Calu3 (cell line): ENCODE measurements at regions not wholly inside any gene's neighbourhood (a gene's known extent, or its start where the extent isn't known, plus 50 kb on each side); places are given as distances from the start of the nearest gene placed in this dataset.

ENCODE experiments used
- BruUV-seq: library from RNA; stranded (reverse); fragments of 400-500 nt; replicated peaks from 2 replicates; lab custom pipeline; 2021; lab: Mats Ljungman, UMichigan
- CTCF ChIA-PET: fragments of 300-600 bp; sonication (Branson Sonifier 250); formaldehyde crosslinking; loops from one replicate; lab custom pipeline; 2022; ENCODE audit warnings: antibody characterized with exemption; lab: Charles Lee
- DNase-seq: peaks from one replicate; pipeline ENCODE4 v3.0.0; 2022
- H3K27ac Mint-ChIP-seq: one replicate; pipeline ENCODE4 v1.8.0; 2022; ENCODE audit warnings: mixed read lengths; ENCODE audit not compliant: unreplicated experiment
- H3K27me3 Mint-ChIP-seq: one replicate; pipeline ENCODE4 v1.8.0; 2022; ENCODE audit warnings: mixed read lengths; ENCODE audit not compliant: unreplicated experiment
- H3K36me3 Mint-ChIP-seq: one replicate; pipeline ENCODE4 v1.8.0; 2022; ENCODE audit warnings: mild to moderate bottlenecking, moderate library complexity, mixed read lengths; ENCODE audit not compliant: insufficient read depth, unreplicated experiment
- H3K4me1 Mint-ChIP-seq: one replicate; pipeline ENCODE4 v1.8.0; 2022; ENCODE audit warnings: mild to moderate bottlenecking, low read depth, mixed read lengths; ENCODE audit not compliant: unreplicated experiment
- H3K4me3 Mint-ChIP-seq: one replicate; pipeline ENCODE4 v1.8.0; 2022; ENCODE audit warnings: mild to moderate bottlenecking, low read depth, moderate library complexity, mixed read lengths; ENCODE audit not compliant: unreplicated experiment
- H3K9me3 Mint-ChIP-seq: one replicate; pipeline ENCODE4 v1.8.0; 2022; ENCODE audit warnings: low read depth, mixed read lengths; ENCODE audit not compliant: unreplicated experiment
- CTCF ChIP-seq: fragments of 200-600 bp; IDR thresholded peaks from one replicate; pipeline ENCODE4 v1.8.0; 2022; ENCODE audit warnings: antibody characterized with exemption; ENCODE audit not compliant: unreplicated experiment
- intact Hi-C: fragments of 100-400 bp; cut with micrococcal nuclease; formaldehyde crosslinking; loops from one replicate; pipeline ENCODE4 v1.10.0; 2022; ENCODE audit not compliant: unreplicated experiment

GRCh38 chr4:65265526-65265925 is 404.8 kb downstream of the EPHA5 start:
- no peaks in the 10 kb centered on the region for H3K4me1 Mint-ChIP-seq
- BruUV-seq: no TSS peak
- H3K9me3 Mint-ChIP-seq: no peaks in the 10 kb centered on the region
- no peak overlapping the region for H3K4me3 Mint-ChIP-seq
- H3K27me3 Mint-ChIP-seq: no peaks in the 10 kb centered on the region
- no peak for TF ChIP-seq CTCF
- CTCF ChIA-PET: no interaction called here
- H3K36me3 Mint-ChIP-seq: no peaks in the 10 kb centered on the region
- intact Hi-C loops: no loop called here
- H3K27ac Mint-ChIP-seq: no peak overlapping the region
- DNase-seq: no peak

- CTCF ChIA-PET: no interaction called here
- H3K27ac Mint-ChIP-seq: no peak overlapping the region
- BruUV-seq: no TSS peak
- H3K9me3 Mint-ChIP-seq: no peaks in the 10 kb centered on the region
- no peak for TF ChIP-seq CTCF
- no peaks in the 10 kb centered on the region for H3K27me3 Mint-ChIP-seq
- intact Hi-C loops: no loop called here
- H3K4me3 Mint-ChIP-seq: no peak overlapping the region
- no peaks in the 10 kb centered on the region for H3K36me3 Mint-ChIP-seq
- H3K4me1 Mint-ChIP-seq: no peaks in the 10 kb centered on the region
- no peak for DNase-seq
These were observed 411.0 kb downstream of the EPHA5 start for GRCh38 chr4:65259296-65259695.

GRCh38 chr4:65250916-65251315 is 419.4 kb downstream of the EPHA5 start:
- no peak overlapping the region for H3K27ac Mint-ChIP-seq

GRCh38 chr4:65249111-65249510 is 421.2 kb downstream of the EPHA5 start:
- no peak for TF ChIP-seq CTCF
- BruUV-seq: no TSS peak
- no peak for DNase-seq
- Mint-ChIP-seq H3K27me3 (no peaks in the 10 kb centered on the region), H3K4me1 (no peaks in the 10 kb centered on the region), H3K36me3 (no peaks in the 10 kb centered on the region), H3K4me3 (no peak overlapping the region), H3K9me3 (no peaks in the 10 kb centered on the region), H3K27ac (no peak overlapping the region)
- intact Hi-C loops: no loop called here
- CTCF ChIA-PET: no interaction called here

More at GRCh38 chr4:65250916-65251315, 419.4 kb downstream of the EPHA5 start:
- intact Hi-C loops: no loop called here
- CTCF ChIA-PET: no interaction called here
- Mint-ChIP-seq H3K4me3 (no peak overlapping the region), H3K4me1 (no peaks in the 10 kb centered on the region), H3K36me3 (no peaks in the 10 kb centered on the region), H3K9me3 (no peaks in the 10 kb centered on the region), H3K27me3 (no peaks in the 10 kb centered on the region)
- TF ChIP-seq CTCF: no peak
- DNase-seq: no peak
- BruUV-seq: no TSS peak
